HG03280 (cell line): ENCODE measurements at regions not wholly inside any gene's neighbourhood (a gene's known extent, or its start where the extent isn't known, plus 50 kb on each side); places are given as distances from the start of the nearest gene placed in this dataset.
"Not testable (repeated sequence)": the region's sequence is repeated elsewhere in the genome, so short reads cannot be mapped to it uniquely, and the experiment has no call there.

Experiments
- ATAC-seq: cut with Tn5 transposase; IDR thresholded peaks from one replicate; pipeline ENCODE4 v1.9.1; 2021; ENCODE audit warnings: mild to moderate bottlenecking, moderate library complexity; ENCODE audit not compliant: unreplicated experiment

DNA sequence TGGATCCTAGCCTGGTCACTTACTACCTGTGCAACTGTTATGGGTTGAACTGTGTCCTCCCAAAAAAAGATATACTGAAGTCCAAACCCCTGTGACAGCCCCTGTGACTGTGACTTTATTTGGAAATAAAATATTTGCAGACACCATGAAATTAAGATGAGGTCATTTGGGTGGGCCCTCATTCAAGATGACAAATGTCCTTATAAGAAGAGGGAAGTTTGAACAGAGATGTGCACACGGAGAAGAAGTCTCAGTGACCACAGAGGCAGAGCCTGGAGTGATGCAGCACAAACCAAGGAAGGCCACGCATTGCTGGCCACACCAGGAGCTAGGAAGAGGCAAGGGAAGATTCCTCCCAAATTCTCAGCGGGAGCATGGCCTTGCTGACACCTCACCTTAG is 249.7 kb upstream of the RUNX1 start:
- no peak for ATAC-seq

DNA sequence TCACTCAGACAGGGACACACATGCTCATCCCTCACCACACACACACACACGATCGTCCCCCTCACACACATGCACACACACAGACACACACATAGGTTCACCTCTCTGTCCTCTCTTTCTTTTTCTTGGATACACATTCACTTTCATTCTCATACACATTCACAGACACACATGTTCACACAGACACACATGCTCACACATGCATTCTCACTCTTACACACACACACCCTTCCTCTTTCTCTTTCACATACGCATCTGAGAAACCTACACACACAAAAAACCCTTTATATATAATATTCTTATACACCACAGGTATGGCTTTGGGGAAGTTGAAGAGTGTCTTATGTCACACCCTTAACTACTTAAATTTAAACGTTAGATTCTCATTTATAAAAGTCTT is 248.6 kb upstream of the RUNX1 start:
- ATAC-seq, result no peak

DNA sequence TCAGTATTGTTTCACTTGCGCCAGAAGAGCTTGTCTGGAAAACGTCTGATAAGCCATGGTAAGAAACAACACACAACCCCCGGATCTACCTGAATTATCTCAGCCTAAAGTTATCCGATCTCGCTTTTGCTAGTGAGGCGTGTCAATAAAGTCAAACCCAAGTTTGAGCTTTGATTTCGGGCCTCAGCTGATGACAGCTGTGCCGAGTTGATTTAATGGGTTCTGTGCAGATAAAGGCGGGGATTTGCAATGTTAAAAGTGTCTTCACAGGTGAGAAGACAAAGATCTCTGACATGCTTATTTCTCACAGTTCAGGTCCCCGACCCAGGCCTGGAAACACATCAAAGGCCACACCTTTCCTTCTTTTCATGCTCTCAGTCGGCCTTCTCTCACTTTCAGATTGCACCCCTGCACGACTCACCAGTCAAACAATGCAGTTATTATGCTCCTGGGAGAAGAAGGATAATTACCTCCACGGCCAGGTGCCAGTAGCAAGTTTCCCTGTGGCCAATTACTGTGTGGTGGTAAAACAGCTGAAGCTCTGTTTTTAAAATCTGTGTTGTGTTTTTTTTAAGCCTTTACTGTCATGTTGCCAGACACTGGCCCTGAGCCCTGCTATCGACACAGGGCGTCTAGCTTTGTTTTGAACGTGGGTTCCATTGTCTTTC is 245.3 kb upstream of the RUNX1 start:
- no peak for ATAC-seq

DNA sequence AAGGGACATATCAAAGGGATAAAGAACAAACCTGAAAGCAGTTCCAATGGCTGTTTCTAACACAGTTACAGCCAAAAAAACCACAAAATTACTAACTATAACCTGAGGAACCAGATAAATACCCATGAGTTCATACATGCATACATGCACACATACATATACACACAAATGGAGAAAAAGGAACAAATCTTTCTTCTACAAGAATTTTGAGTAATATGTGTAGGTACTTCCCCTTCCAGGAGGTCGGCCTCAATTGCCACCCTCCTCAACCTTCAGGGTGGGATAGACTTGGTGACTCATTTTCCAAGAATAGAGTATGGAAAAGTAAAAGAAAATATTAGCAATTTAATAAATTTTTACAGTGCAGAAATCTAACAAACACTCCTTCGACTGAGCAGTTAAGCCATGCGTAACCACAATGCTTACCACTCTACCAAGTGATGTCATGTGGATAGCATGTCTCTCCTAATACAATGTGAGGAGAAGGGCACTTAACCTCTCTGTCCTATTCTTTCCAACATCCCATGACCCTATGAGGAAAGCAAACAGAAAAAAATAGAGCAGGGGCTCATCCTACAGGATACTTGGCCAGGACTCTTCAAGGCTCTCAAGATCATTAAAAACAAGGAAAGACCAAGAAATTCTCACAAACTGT is 243.0 kb upstream of the RUNX1 start:
- ATAC-seq, result no peak

DNA sequence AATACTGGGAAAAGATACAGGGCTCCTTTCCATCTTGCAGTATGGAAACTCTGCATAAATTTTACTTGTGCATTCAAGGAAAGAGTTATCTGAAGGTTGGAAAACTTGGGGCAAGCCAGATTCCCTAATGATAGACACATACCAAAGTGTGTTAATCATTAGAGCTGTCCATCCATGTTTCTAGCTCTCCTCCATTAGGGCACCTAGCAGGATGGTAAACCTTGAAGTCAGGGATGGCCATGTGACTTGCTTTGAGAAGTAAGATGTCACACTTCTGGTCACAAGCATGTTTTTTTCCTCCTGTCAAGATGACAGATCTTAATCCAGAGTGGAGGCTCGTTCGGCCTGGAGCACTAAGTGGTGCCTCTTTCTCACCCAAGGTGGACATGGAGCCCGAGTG is 241.9 kb upstream of the RUNX1 start:
- no peak for ATAC-seq

DNA sequence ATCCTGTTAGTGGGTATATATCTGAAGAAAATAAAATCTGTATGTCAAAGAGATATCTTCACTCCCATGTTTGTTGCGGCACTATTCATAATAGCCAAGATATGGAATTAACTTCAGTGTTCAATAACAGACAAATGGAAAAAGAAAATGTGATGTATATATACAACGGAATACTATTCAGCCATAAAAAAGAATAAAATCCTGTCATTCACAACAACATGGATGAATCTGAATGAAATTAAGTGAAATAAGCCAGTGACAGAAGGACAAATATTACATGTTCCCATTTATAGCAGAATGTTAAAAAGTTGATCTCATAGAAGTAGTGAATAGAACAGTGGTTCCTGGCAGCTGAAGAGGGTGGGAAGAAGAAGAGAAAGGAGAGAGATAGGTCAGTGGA is 239.1 kb upstream of the RUNX1 start:
- ATAC-seq, result no peak

DNA sequence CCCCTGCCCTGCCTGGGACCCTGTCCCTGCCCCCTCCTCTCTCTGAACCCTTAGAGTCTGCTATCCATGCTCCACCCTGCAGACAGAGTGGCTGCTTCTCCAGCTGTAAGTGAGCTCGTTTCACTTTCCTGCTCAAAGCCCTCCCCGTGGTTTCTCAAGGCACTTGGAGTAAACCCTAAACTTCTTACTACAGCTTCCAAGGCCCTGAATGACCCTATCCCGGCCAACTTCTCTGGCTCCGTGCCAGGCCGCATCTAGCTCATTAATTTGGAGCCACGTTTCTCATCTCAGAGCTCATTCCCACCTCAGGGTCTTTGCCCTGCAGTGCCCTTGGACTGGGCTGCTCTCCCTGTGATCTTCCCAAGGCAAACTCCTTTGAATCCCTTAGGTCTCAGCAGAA is 235.1 kb upstream of the RUNX1 start:
- ATAC-seq, result no peak

DNA sequence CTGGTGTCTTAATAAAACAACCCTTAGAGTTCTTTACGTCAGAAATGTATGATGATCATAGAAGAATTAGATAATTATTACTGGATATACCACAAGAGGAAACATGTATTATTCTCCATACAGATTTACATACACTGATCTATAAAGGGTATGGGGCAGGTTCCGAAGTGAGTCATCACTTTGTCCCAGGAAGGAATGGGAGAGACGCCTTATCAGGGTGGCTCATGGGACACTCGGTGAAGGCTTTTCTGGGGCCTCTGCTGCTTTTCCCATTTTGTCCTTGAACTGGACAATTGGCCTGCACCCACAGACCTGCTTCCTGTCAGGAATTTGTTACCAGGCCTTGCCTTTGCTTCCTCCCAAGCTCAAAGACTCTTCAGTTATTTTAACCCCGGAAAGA is 233.8 kb upstream of the RUNX1 start:
- no peak for ATAC-seq

DNA sequence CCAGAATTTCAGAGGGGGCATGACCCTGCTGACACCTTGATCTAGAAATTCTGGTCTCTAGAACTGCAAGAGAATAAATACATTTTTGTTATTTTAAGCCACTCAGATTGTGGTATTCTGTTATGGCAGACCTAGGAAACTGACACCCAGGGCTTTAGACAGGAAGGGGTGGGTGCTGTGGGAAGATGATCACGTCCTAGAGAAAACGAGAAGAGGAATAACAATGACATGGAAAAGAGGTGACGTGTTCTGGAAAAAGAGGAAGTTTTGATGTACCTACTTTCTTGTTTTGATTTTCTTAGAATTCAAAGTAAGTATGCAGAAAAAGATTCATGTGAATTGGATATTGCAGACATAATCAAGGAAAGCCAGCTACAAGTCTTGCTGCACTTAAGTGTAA is 232.9 kb upstream of the RUNX1 start:
- no peak for ATAC-seq

DNA sequence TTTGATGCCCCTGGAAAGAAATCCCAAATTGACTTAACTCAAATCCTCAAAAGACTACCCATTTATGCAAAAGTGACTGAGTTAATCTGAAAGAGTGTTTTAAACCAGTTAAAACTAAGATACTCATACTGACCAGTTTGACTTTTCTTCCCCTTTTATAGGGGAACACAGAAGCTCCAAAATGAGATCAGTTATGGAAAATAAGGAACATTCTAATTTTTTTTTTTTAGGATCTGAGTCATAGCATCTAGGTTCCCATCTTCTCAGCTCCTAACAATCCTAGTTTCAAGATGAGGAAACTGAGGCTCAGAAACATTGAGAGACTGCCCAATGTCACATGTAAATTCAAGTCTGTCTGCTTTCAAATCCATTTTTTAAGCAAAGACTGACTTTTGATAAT is 231.1 kb upstream of the RUNX1 start:
- no peak for ATAC-seq

DNA sequence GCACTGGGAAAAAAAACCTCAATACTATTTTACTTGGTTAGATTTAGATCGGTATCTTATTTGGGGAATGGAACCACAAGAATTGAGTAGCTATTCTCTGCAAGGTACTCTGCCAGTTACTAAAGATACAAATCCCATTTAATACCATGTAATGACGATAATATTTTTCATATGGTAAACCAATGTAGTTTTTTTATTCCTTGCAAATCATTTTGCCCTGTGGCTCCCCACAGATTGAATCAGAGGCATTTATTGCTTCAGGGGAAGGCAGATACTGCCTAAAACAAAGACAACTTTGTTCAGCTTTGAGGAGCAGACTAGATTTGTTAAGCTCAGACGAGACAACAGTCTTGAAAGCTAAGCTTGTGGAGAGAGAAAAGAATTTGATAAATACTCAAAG is 226.7 kb upstream of the RUNX1 start:
- no peak for ATAC-seq

DNA sequence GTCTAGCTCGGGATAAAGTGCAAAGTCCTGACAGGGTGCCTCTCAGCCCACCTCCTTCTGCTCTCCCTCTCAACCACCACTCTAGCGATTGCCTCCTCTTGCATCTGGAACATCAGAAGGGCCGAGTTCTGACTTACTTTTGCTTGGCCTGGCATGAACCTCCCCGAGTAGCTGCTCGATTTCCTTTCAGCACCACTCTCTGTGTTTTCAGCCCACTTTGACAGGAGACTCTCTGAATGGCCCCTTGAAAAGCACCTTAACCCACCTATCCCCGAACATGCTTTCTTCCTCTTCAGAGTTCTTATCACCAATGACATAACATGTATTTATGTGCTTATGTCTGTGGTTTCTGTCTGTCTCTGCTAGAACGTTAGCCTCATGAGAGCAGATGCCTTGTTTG is 225.8 kb upstream of the RUNX1 start:
- no peak for ATAC-seq

DNA sequence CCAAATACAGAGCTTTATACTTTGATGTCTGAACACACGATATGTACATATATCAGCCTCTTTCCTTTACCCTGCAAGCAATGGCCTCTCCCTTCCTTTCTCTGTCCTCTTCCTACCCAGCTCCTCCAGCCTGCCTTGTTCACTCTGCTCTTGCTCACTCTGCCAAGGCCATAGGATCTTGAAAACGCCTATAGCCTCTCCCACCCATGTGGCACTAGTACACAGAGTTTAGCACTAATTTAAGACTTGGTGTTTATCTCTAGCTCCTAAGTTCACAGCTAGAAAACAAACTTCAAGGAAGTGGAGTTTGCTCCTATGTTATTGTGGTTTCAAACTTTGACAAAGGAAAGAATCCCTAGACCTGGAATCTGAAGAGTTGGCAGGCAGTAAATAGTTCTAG is 225.0 kb upstream of the RUNX1 start:
- ATAC-seq, result no peak

DNA sequence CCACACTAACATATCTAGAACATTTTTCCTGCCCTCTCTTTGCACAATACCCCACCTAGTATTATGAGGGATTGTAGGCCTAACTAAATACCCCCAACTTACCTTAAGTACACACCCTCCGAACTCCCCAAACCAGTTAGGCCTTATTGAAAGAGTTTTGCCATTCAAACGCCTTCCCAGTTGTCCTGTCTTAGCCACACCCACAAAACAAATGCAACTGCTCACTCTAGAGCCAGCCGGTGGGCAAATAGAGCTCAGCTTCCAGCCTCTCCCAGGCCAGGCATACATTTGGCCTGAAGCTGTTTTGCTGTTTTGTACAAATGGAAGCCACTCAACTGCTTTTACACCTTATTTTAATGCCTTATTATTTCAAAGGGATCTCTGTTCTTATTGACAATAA is 224.2 kb upstream of the RUNX1 start:
- ATAC-seq, result no peak

DNA sequence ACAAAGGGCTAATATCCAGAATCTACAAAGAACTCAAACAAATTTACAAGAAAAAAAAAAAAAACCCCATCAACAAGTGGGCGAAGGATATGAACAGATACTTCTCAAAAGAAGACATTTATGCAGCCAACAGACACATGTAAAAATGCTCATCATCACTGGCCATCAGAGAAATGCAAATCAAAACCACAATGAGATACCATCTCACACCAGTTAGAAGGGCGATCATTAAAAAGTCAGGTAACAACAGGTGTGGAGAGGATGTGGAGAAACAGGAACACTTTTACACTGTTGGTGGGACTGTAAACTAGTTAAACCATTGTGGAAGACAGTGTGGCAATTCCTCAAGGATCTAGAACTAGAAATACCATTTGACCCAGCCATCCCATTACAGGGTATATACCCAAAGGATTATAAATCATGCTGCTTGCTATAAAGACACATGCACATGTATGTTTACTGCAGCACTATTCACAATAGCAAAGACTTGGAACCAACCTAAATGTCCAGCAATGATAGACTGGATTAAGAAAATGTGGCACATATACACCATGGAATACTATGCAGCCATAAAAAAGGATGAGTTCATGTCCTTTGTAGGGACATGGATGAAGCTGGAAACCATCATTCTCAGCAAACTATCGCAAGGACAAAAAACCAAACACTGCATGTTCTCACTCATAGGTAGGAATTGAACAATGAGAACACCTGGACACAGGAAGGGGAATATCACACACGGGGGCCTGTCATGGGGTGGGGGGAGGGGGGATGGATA is 222.4 kb upstream of the RUNX1 start:
- ATAC-seq, result not testable (repeated sequence)

DNA sequence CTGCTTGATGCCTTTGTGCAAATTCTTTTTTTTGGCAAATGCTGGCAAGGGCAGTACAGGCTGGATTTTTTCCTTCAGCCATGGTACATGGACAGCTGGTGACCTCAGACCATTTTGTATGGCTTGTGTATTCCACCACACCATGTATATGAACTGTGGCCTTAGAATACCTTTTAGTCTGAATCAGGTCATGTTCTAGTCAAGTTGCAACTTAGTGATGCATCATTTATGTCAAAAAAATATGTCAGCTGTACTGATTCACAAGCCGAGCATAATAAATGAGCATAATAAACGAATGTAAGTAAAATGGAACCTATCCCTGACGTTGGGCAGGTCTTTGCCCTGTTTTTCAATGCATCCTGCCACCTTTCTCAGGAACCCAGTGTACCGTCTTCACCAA is 219.7 kb upstream of the RUNX1 start:
- no peak for ATAC-seq

DNA sequence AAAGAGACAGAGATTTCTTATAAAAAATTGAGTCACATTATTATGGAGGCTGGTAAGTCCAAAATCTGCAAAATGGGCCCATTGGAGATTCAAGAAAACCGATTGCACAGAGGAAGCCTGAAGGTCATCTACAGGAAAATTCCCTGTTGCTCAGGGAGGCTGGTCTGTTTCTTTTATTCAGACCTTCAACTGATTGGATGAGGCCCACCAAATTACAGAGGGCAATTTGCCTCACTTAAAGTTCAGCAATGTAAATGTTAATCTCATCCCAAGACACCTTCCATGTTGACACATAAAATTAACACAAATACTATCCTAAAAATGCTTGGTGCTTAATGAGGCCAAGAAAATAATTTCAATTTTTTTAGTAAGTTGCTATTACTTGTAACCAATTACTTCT is 219.2 kb upstream of the RUNX1 start:
- no peak for ATAC-seq

DNA sequence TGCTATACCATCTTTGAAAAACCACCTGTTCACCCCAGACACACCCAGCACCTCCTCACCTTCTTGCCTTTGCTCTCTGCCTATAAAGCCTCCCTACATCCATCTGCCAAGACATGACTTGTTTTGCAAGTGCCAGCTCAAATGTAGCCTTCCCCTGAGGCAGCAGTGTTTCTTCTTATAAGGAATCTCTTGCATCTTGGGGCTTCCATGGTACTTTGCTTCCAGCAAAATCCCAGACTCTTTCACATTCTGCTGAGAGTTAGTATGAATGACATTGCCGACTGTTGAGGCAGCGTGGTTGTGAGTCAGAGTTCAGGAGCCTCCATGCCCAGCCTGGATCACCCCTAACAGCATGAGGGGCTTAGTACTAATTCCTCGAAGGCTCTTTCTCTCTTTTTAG is 217.4 kb upstream of the RUNX1 start:
- ATAC-seq, result no peak

DNA sequence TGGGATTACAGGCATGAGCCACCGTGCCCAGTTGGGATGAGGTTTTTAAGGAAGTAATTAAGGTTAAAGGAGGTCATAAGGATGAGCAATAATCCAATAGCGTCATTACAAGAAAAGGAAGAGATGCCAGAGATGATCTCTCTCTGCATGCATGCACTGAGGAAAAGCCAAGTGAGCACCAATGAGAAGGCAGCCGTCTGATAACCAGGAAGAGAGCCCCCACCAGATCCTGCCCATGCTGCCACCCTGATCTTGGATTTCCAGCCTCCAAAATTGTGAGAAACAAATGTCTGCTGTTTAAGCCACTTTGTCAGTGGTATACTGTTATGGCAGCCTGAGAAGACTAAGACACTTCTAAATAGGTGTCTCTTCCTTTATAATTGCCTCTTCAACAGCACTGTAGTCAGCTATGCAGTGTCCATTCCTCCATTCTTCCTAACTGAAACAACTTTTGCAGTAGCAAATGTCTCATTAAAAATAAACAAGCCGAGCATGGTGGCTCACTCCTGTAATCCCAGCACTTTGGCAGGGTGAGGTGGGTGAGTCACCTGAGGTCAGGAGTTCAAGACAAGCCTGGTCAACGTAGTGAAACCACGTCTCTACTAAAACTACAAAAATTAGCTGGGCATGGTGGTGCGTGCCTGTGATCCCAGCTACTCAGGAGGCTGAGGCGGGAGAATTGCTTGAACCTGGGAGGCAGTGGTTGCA is 216.2 kb upstream of the RUNX1 start:
- ATAC-seq, result no peak

DNA sequence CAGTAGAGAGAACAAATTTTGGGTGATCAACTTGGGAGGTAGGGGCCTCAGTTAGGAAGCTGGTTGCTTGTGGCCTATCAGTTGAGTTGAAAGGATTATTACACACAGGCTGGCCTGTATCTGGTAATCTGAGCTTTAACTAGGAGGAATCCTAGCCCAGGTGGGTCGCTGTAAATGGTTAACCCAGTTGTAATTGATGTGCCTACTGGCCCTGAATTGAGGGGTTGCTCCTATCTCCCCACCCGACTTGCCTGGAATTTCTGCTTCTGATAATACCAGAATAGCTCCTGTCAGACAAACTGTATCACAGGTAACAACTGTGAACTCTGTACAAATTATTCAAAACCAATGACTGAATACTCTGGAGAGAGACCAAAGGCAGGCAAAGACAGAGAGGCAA is 210.4 kb upstream of the RUNX1 start:
- no peak for ATAC-seq

DNA sequence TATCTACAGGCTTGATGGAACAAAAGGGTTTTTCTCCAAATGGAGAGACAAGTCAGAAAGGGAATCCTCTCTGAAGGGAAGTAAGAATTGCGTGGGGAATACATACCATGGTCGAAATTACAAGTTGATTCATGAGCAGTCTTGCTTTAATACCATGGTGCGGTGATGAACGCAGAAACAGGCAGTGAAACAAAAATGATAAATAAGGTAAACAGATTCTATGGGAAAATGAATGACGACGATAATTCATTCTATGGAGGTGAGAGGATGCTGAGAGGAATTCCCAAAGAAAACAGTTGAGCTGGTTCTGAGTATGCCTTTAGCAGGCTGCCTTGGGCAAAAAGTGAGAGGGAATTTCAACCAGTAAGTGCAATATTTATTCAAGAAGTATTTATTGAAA is 209.4 kb upstream of the RUNX1 start:
- ATAC-seq, result no peak

DNA sequence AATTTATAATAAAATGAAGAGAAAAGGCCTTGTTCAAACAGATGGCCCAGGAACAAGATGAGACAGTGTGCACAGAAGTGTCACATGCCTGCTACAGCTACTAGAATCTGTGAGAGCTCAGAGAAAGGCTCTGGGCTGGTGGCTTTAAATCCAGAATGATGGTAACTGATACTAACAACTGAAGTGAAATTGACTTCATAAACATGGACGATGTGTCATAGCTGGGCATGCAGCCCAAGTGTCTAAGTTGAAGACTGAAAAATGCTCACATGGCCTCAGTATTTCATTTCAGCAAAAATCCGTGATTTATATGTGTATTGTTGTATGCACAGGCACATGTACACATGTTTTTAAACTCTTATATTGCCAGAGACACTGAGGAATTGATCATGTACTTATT is 208.3 kb upstream of the RUNX1 start:
- no peak for ATAC-seq
